CD4-positive, alpha-beta T cell treated with Interleukin-17A for 1 hour (primary cell): ENCODE measurements at regions not wholly inside any gene's neighbourhood (a gene's known extent, or its start where the extent isn't known, plus 50 kb on each side); places are given as distances from the start of the nearest gene placed in this dataset.
"Not testable (repeated sequence)": the region's sequence is repeated elsewhere in the genome, so short reads cannot be mapped to it uniquely, and the experiment has no call there.

Experiments
- DNase-seq: peaks from one replicate; pipeline ENCODE4 v3.0.0-alpha.2; 2020

DNA sequence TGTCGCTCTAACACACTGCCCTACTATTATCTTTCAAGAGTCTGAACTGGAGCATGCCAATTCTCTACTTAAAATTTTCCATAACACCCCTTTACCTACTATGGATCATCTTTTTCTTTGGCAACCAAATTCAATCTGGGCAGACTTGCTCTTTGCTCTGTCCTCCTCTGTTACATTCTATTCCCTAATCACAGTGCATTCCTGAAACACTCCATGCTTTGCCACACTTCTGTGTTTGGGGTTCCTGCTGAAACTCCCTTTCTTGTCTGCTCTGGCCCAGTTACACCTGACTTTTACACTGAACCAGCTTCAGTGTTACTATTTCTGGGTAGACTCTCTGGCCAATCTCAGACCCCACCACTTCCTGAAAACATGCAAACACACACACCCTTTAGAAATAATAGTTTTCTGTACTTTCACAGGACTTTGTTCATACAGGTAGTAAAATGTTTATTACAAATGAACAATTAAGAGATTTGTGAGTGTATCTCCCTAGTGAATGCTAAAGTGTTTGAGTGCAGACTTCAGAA lies 119.9 kb upstream of the DCC start:
- DNase-seq: no peak

DNA sequence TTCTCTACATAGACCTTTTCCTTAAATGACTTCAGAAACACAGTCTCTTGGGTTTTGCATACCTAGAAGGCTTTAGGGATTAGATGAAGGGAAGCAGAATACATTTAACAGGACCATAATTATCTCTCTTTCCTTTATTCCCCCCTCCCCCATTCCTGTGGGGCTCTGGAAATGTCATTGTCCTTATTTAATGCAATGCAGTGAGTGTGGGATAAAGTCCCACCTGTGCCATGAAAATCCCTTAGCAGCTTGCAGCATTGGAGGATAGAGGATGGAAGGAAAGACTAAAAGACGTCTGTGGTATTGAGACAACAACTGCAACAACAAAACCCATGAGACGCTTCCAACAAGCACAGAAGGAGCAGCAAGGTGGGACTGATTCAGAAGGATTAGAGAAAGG lies 117.8 kb upstream of the DCC start:
- no peak for DNase-seq

GRCh38 chr18:52227536-52227935 lies 112.5 kb upstream of the DCC start:
- DNase-seq: no peak

GRCh38 chr18:52228166-52228565 lies 111.8 kb upstream of the DCC start:
- DNase-seq: no peak

DNA sequence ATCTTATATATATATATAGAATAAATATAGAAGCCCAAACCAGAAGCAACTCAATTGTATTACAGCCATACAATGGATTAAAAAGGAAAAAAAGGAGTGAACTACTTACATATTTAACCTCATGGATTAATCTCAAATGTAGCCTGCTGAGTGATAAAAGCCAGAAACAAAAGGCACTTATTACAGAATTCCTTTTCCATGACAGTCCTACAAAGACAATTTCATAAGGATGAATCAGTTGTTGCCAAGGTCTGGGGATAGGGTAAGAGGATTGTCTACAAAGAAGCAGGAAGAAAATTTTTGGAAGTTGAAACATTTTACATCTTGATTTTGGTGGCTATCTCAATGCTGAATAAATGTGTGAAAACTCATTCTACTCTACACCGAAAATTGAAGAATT lies 103.9 kb upstream of the DCC start:
- DNase-seq: no peak

- DNase-seq: no peak
Observed at GRCh38 chr18:52237551-52237950, 102.4 kb upstream of the DCC start.

DNA sequence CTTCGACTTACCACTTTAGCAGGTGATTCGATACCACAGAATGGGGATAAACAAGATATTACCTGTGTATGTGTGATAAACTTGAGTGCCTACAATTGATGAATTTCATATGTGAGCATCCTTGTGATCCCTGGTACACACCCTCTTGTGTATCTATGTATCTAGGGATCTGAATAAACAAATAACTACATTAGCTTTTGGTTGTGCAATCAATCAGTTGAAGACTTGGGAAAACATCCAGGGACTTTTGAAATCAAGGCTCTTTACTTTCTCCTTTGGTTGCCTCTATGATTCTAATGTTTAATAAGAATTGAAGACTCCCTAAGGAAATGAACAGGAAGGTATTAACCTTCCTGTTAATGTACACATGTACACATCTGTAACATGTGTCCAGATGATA lies 97.3 kb upstream of the DCC start:
- DNase-seq: no peak

GRCh38 chr18:52244658-52245057 lies 95.3 kb upstream of the DCC start:
- DNase-seq: no peak

DNA sequence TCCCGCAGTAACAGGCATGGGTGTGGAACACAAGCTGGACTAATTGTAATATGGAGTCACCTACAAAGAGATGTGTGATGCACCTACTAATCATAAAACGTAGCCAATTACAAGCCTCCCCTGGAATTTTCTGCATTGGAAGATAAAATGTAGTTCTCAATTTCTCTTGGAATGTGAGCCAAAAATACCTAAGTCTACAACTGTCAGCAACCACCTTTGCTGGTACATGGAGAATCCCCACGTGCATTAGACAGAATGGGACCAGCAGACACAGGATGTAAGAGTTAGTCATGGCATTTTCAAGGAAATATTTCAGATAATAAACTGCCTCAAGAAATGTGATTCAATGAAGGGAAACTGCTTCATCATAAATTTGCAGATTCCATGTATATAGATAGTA lies 85.6 kb upstream of the DCC start:
- no peak for DNase-seq

DNA sequence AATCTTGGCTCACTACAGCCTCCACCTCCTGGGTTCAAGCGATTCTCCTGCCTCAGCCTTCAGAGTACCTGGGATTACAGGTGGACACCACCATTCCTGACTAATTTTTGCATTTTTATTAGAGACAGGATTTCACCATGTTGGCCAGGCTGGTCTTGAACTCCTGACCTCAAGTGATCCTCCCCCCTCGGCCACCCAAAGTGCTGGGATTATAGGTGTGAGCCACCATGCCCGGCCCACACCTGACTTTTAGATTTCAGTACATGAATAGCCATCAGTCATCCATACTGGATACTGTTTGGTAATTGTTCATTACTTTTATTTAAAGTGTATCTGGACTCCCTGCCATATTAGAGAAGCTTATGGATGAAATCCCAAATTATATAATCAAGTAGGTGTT lies 82.6 kb upstream of the DCC start:
- not testable (repeated sequence) for DNase-seq

DNA sequence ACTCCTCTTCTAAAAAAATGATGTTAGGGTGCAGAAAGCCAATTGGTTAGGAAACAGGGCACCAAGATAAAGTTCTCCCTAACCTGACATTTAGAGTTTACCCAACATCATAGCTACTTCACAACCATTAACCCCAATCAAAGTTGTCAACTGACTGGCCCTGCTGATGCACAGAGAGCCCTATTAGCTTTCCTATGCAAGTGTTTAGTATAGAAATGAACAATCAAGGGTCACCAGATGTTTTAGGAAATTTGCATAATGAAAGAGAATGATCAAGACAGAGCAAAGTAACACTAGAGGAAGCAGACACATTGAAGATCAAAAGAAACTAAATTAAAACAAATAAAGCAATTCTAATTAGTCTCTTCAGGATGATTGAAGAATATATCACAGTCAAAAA lies 64.2 kb upstream of the DCC start:
- DNase-seq: no peak

GRCh38 chr18:52277785-52278184 lies 62.2 kb upstream of the DCC start:
- no peak for DNase-seq

DNA sequence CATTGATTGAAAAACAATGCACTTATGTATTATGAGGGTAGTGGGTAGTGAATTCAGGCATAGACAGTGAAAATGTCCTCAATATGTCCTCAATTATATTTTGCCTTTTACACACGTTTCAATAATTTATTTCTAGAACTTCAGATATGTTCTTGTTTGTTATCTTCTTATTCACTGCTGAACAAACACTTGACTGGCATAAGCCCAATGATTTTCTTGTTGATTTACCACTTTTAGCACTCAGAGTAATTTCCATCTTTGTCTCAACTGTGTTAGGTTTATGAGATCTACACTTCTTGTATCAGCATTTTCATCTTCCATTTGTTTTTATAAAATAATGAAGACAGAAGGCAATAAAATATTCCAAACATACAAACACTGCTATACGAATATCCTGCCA lies 61.8 kb upstream of the DCC start:
- no peak for DNase-seq

DNA sequence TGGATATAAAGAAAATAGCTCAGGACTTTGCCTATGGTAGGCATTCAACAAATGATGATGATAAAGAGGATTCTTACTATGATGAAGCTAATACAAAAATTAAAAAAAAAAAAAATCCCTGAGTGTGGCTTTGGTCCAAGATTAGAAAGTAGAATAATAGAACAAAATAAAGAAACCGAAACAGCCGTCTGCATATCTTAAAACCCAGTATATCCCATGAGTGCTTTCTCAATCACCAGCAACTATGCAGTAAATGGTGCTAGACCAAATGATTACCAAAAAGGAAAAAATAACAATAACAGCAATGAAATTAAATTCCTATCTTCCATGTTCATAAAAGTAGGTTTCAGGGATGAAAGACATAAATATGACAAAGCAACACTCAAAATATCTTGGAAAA lies 59.3 kb upstream of the DCC start:
- no peak for DNase-seq

GRCh38 chr18:52283927-52284326 lies 56.1 kb upstream of the DCC start:
- no peak for DNase-seq

DNA sequence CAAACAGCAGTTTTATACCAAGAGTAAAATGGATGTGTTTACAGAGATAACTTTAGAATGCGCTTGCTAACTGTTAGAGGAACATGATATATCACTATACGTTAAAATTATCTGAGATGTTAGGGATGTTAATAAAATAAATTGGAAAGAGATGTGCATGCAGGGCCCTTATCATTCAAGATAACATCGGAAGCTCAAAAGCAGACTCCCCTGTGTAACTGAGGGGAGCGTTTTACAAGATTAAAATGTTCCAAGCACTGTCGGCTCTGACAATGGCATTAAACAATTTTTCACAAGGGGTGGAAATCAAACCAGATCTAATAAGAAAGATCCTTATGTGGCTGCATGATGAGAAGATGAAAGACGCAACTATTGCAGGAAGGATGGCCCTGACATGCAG lies 53.3 kb upstream of the DCC start:
- no peak for DNase-seq

DNA sequence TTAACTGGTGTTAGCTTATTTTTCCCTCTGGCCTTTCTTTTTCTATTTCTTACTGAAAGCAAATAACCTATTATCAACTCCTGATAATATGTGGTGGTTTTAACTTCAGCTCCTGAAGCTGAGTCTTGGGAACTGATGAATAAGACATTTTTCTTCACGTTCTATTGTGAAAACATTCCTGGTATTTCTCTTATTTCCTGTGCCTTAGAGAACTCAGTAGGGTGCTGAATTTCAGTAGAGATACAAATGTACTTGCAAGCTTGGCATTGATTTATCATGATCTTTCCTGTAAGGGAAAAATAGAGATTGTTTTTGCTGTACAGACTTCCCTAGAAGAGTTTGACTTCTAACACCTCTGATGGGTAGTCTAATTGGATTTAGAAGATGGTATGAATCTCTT lies 52.8 kb upstream of the DCC start:
- DNase-seq: no peak

GRCh38 chr18:52288403-52289004 lies 51.5 kb upstream of the DCC start:
- DNase-seq: no peak

DNA sequence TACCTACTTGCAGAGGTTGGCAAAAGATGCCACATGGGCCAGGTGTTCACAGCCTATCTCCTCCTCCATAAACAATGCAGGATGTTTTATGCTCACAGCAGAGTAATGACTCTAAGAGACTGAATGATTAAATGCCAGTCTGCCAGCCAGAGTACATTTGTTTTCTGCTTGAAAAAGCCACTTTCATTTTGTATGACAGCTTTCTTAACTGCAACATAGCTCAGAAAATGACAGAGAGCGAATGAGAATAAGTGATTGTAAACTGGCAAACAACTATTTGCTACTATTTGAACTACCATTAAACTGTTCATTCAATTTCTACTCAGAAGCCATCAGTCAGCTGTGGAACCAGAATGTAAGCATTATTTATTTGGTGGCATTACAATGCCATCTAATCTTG lies 50.6 kb upstream of the DCC start:
- no peak for DNase-seq
